ENCODE measurements at regions not wholly inside any gene's neighbourhood (a gene's known extent, or its start where the extent isn't known, plus 50 kb on each side); places are given as distances from the start of the nearest gene placed in this dataset.
"Not testable (repeated sequence)": the region's sequence is repeated elsewhere in the genome, so short reads cannot be mapped to it uniquely, and the experiment has no call there.

DNA sequence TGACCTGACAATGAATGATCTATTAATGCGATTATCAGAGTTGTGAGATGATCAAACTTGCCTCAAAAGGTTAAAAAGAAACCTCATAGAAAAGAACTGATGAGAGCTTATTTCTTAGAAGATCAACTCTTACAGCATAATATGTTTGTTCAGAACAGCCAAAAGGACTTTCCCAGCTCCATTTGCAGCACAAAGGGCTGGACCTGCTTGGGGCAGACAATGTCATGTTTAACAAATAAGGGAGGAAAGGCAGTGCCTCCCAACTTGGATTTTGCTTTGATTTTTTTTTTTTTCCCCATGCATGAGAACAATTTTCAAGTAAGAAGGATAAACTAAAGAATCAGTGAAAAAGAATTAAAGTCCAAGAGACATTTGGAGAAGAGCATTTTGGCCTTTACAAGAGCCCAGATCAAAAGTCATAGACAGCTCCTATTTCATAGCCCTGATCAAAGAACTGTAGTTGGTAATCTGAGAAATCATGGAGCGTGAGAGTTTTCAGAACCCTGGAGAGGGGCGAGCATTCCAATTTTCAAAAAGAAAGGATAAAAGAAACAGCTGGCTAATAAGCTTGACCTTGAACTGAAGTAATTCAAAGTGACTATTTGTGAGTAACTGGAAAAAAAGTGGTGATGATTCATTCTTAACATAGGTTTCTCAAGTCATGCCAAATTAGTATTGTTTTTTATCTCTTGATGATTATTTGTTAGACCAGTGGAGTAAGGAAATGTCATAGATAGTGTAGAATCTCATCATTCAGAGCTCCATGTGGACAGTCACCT, 136.0 kb upstream of the CFAP20DC start:
- H3K36me3 ChIP-seq (replicated peaks; ENCODE audit: insufficient read depth, low read depth), result no peaks in the 10 kb centered on the region
- peak; percentile 7 for DNase-seq (ENCODE audit: low spot score)
- no peak overlapping the region for H2AFZ ChIP-seq
- no peak for TF ChIP-seq EZH2phosphoT487 (IDR thresholded peaks at IDR 0.05; ENCODE audit: low read depth, severe bottlenecking, unreplicated experiment)
- no peaks in the 10 kb centered on the region for H3K79me2 ChIP-seq
- H3K4me1 ChIP-seq (ENCODE audit: insufficient read depth), result peaks cover 7% of the 10 kb centered on the region
- 51% methylated on average over 3 of the region's 3 CpGs for WGBS (ENCODE audit: low lambda C conversion rate, missing lambda C conversion rate)
- H3K4me2 ChIP-seq, result no peak overlapping the region
- no peaks in the 10 kb centered on the region for H3K9me2 ChIP-seq (replicated peaks; ENCODE audit: insufficient read depth)
- H3K27me3 ChIP-seq, result no peaks in the 10 kb centered on the region
- H3K4me3 ChIP-seq, result no peak overlapping the region
- no peak overlapping the region for H3K27ac ChIP-seq
- no peaks in the 10 kb centered on the region for H3K9me3 ChIP-seq (ENCODE audit: low read depth)
- H4K20me1 ChIP-seq (ENCODE audit: insufficient read depth, poor library complexity, severe bottlenecking), result no peaks in the 10 kb centered on the region

DNA sequence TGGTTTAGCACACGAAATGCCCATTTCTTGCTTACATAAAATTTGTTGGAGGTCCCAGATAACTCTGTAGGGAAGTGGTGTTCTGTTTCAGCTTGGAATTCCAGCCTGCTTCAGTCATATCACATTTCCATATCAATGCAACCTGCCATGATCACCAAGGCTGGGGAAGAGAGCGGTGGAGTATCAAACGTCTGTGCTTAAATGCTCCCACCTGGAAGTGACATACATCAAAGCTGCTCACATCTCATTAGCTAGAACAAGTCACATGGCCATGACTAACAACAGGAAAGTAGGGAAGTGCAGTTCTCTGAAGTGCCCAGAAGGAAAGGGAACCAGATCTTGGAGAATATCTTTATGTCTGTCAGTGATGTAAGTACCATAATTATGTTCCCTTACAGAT, 130.2 kb upstream of the CFAP20DC start:
- H3K36me3 ChIP-seq (replicated peaks; ENCODE audit: insufficient read depth, low read depth), result no peaks in the 10 kb centered on the region
- TF ChIP-seq EZH2 (IDR thresholded peaks at IDR 0.05; ENCODE audit: borderline replicate concordance), result no peak
- no peaks in the 10 kb centered on the region for H3K79me2 ChIP-seq
- H3K4me2 ChIP-seq, result no peak overlapping the region
- 58% methylated on average over 3 of the region's 3 CpGs for WGBS (ENCODE audit: low lambda C conversion rate, missing lambda C conversion rate)
- no peak overlapping the region for H3K27ac ChIP-seq
- H3K9me3 ChIP-seq (ENCODE audit: low read depth), result no peaks in the 10 kb centered on the region
- H2AFZ ChIP-seq, result no peak overlapping the region
- no peak for DNase-seq (ENCODE audit: low spot score)
- no peaks in the 10 kb centered on the region for H3K27me3 ChIP-seq
- H3K4me3 ChIP-seq, result no peak overlapping the region
- no peaks in the 10 kb centered on the region for H3K9me2 ChIP-seq (replicated peaks; ENCODE audit: insufficient read depth)
- no peaks in the 10 kb centered on the region for H3K4me1 ChIP-seq (ENCODE audit: insufficient read depth)
- H4K20me1 ChIP-seq (ENCODE audit: insufficient read depth, poor library complexity, severe bottlenecking), result no peaks in the 10 kb centered on the region

DNA sequence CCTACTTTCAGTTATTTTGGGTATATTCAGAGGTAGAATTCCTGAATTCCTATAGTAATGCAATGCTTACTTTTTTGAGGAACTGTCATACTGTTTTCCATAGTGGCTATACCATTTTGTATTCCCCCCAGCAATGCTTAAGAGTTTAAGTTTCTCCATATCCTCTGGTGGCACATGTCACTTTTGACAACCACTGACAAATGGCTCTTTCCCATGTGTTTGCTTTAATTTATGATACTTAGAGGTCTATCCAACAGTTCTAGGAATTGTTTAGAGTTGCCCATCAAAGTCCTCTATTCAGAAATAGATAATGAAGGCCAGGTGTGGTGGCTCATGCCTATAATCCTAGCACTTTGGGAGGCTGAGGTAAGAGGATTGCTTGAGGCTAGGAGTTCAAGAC, 128.9 kb upstream of the CFAP20DC start:
- H3K9me3 ChIP-seq (ENCODE audit: low read depth), result no peaks in the 10 kb centered on the region
- no peak for TF ChIP-seq EZH2phosphoT487 (IDR thresholded peaks at IDR 0.05; ENCODE audit: low read depth, severe bottlenecking, unreplicated experiment)
- TF ChIP-seq, protein P1, sequence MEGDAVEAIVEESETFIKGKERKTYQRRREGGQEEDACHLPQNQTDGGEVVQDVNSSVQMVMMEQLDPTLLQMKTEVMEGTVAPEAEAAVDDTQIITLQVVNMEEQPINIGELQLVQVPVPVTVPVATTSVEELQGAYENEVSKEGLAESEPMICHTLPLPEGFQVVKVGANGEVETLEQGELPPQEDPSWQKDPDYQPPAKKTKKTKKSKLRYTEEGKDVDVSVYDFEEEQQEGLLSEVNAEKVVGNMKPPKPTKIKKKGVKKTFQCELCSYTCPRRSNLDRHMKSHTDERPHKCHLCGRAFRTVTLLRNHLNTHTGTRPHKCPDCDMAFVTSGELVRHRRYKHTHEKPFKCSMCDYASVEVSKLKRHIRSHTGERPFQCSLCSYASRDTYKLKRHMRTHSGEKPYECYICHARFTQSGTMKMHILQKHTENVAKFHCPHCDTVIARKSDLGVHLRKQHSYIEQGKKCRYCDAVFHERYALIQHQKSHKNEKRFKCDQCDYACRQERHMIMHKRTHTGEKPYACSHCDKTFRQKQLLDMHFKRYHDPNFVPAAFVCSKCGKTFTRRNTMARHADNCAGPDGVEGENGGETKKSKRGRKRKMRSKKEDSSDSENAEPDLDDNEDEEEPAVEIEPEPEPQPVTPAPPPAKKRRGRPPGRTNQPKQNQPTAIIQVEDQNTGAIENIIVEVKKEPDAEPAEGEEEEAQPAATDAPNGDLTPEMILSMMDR (IDR thresholded peaks at IDR 0.05; ENCODE audit: poor library complexity), result no peak
- no peak for TF ChIP-seq EZH2 (IDR thresholded peaks at IDR 0.05; ENCODE audit: borderline replicate concordance)
- no peaks in the 10 kb centered on the region for H3K4me1 ChIP-seq (ENCODE audit: insufficient read depth)
- H2AFZ ChIP-seq, result no peak overlapping the region
- no peaks in the 10 kb centered on the region for H3K79me2 ChIP-seq
- no peaks in the 10 kb centered on the region for H3K9me2 ChIP-seq (replicated peaks; ENCODE audit: insufficient read depth)
- no peak overlapping the region for H3K4me3 ChIP-seq
- H3K27me3 ChIP-seq, result no peaks in the 10 kb centered on the region
- H3K36me3 ChIP-seq (replicated peaks; ENCODE audit: insufficient read depth, low read depth), result no peaks in the 10 kb centered on the region
- H4K20me1 ChIP-seq (ENCODE audit: insufficient read depth, poor library complexity, severe bottlenecking), result no peaks in the 10 kb centered on the region
- DNase-seq (ENCODE audit: low spot score), result no peak
- no peak overlapping the region for H3K27ac ChIP-seq
- H3K4me2 ChIP-seq, result no peak overlapping the region

DNA sequence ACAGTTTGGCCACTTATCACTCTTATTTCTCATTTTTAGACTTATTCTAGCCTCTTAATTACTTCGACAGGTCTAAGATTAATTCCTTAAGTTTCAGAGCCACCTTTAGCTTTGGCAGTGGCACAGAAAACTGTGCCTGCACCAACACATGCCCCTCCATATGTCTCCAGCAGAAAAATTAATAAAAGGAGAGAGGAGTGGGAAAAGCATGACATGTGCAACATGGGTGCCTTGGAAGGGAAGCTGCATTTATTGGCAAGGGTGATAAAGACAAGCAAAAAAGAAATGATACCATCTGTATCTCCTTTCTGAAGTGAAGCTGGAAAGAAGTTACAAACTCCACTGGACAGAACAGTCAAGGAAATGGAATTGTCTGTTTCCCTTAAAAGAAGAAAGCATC, 121.7 kb upstream of the CFAP20DC start:
- Histone ChIP-seq H3K4me2 (no peak overlapping the region), H3K79me2 (no peaks in the 10 kb centered on the region), H3K4me3 (no peak overlapping the region), H3K9me3 (ENCODE audit: low read depth) (no peaks in the 10 kb centered on the region), H3K27me3 (no peaks in the 10 kb centered on the region), H4K20me1 (ENCODE audit: insufficient read depth, poor library complexity, severe bottlenecking) (no peaks in the 10 kb centered on the region), H3K9me2 (replicated peaks; ENCODE audit: insufficient read depth) (no peaks in the 10 kb centered on the region), H3K4me1 (ENCODE audit: insufficient read depth) (no peaks in the 10 kb centered on the region), H3K27ac (no peak overlapping the region), H2AFZ (no peak overlapping the region), H3K36me3 (replicated peaks; ENCODE audit: insufficient read depth, low read depth) (no peaks in the 10 kb centered on the region)
- TF ChIP-seq EZH2phosphoT487 (IDR thresholded peaks at IDR 0.05; ENCODE audit: low read depth, severe bottlenecking, unreplicated experiment), result no peak
- TF ChIP-seq, protein P1 (IDR thresholded peaks at IDR 0.05; ENCODE audit: poor library complexity), result no peak
- TF ChIP-seq EZH2 (IDR thresholded peaks at IDR 0.05; ENCODE audit: borderline replicate concordance), result no peak
- no peak for DNase-seq (ENCODE audit: low spot score)
- WGBS (ENCODE audit: low lambda C conversion rate, missing lambda C conversion rate), result 93% methylated on average over 1 of the region's 1 CpG

DNA sequence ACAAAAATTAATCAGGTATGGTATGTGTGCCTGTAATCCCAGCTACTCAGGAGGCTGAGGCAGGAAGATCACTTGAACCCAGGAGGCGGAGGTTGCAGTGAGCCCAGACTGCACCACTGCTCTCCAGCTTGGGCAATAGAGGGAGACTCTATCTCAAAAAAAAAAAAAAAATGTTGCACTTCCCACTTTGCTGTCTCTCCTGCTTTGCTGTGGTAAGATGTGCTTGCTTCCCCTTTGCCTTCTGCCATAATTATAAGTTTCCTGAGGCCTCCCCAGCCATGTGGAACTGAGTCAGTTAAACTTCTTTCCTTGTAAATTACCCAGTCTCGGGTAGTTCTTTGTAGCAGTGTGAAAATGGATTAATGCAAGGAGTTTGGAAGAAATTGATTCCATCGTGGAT, 120.3 kb upstream of the CFAP20DC start:
- H3K9me3 ChIP-seq (ENCODE audit: low read depth); H3K4me1 ChIP-seq (ENCODE audit: insufficient read depth); H2AFZ ChIP-seq; H4K20me1 ChIP-seq (ENCODE audit: insufficient read depth, poor library complexity, severe bottlenecking); DNase-seq (ENCODE audit: low spot score); H3K79me2 ChIP-seq; H3K27me3 ChIP-seq; H3K27ac ChIP-seq; H3K36me3 ChIP-seq (replicated peaks; ENCODE audit: insufficient read depth, low read depth); H3K9me2 ChIP-seq (replicated peaks; ENCODE audit: insufficient read depth); H3K4me3 ChIP-seq; H3K4me2 ChIP-seq: not testable (repeated sequence)
- 89% methylated on average over 3 of the region's 3 CpGs for WGBS (ENCODE audit: low lambda C conversion rate, missing lambda C conversion rate)

Data from hepatocyte (in vitro differentiated cells).